ENCODE measurements at regions not wholly inside any gene's neighbourhood (a gene's known extent, or its start where the extent isn't known, plus 50 kb on each side); places are given as distances from the start of the nearest gene placed in this dataset.

GRCh38 chrY:12615733-12616446 lies 85.1 kb upstream of the USP9Y start:
- H3K27ac ChIP-seq (ENCODE audit: low read depth, low read length, poor library complexity, severe bottlenecking), result no peak overlapping the region
- no peaks in the 10 kb centered on the region for H3K9me2 ChIP-seq (ENCODE audit: insufficient read depth, low read length)
- TF ChIP-seq, protein P1, sequence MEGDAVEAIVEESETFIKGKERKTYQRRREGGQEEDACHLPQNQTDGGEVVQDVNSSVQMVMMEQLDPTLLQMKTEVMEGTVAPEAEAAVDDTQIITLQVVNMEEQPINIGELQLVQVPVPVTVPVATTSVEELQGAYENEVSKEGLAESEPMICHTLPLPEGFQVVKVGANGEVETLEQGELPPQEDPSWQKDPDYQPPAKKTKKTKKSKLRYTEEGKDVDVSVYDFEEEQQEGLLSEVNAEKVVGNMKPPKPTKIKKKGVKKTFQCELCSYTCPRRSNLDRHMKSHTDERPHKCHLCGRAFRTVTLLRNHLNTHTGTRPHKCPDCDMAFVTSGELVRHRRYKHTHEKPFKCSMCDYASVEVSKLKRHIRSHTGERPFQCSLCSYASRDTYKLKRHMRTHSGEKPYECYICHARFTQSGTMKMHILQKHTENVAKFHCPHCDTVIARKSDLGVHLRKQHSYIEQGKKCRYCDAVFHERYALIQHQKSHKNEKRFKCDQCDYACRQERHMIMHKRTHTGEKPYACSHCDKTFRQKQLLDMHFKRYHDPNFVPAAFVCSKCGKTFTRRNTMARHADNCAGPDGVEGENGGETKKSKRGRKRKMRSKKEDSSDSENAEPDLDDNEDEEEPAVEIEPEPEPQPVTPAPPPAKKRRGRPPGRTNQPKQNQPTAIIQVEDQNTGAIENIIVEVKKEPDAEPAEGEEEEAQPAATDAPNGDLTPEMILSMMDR (conservative IDR thresholded peaks at IDR 0.05; ENCODE audit: low read length), result no peak
- no peak for TF ChIP-seq EZH2phosphoT487 (IDR thresholded peaks at IDR 0.05; ENCODE audit: borderline replicate concordance, low read depth, low read length)
- intact Hi-C loops (cut with micrococcal nuclease; ENCODE audit: unreplicated experiment), result no loop called here
- no peak overlapping the region for H3K4me2 ChIP-seq (ENCODE audit: low read length)
- H3K36me3 ChIP-seq (ENCODE audit: insufficient read depth, low read length), result no peaks in the 10 kb centered on the region
- no peak for DNase-seq (ENCODE audit: low spot score)
- BruUV-seq (replicated peaks), result no TSS peak
- no peaks in the 10 kb centered on the region for H3K79me2 ChIP-seq (ENCODE audit: insufficient read depth, low read depth, low read length)
- H3K4me1 ChIP-seq (ENCODE audit: insufficient read depth, low read length, poor library complexity, severe bottlenecking), result no peaks in the 10 kb centered on the region
- no peak overlapping the region for H3K4me3 ChIP-seq (ENCODE audit: low read depth, low read length, poor library complexity, severe bottlenecking)
- no peaks in the 10 kb centered on the region for H3K9me3 ChIP-seq (ENCODE audit: low read length)
- no peak overlapping the region for H2AFZ ChIP-seq (ENCODE audit: low read length)
- H4K20me1 ChIP-seq (ENCODE audit: insufficient read depth, low read length), result no peaks in the 10 kb centered on the region
- ChIA-PET POLR2A (no interaction called here), CTCF (ENCODE audit: unreplicated experiment) (no interaction called here)

GRCh38 chrY:12621454-12622081 lies 79.5 kb upstream of the USP9Y start:
- Histone ChIP-seq H3K9me2 (ENCODE audit: insufficient read depth, low read length) (no peaks in the 10 kb centered on the region), H3K4me2 (ENCODE audit: low read length) (no peak overlapping the region), H3K4me3 (ENCODE audit: low read depth, low read length, poor library complexity, severe bottlenecking) (no peak overlapping the region), H3K9me3 (ENCODE audit: low read length) (no peaks in the 10 kb centered on the region), H3K4me1 (ENCODE audit: insufficient read depth, low read length, poor library complexity, severe bottlenecking) (no peaks in the 10 kb centered on the region), H3K36me3 (ENCODE audit: insufficient read depth, low read length) (no peaks in the 10 kb centered on the region), H2AFZ (ENCODE audit: low read length) (no peak overlapping the region), H4K20me1 (ENCODE audit: insufficient read depth, low read length) (no peaks in the 10 kb centered on the region), H3K27ac (ENCODE audit: low read depth, low read length, poor library complexity, severe bottlenecking) (no peak overlapping the region), H3K79me2 (ENCODE audit: insufficient read depth, low read depth, low read length) (no peaks in the 10 kb centered on the region)
- ChIA-PET POLR2A (interaction anchor here (0.6 to 1.0 kb wide), 2 partner anchors 60 to 248 kb away, joined by 3 read pairs; no protein-coding TSS in a partner anchor), CTCF (ENCODE audit: unreplicated experiment) (no interaction called here)
- TF ChIP-seq EZH2phosphoT487 (IDR thresholded peaks at IDR 0.05; ENCODE audit: borderline replicate concordance, low read depth, low read length), result no peak
- TF ChIP-seq, protein P1 (conservative IDR thresholded peaks at IDR 0.05; ENCODE audit: low read length), result peak; percentile 65
- BruUV-seq (replicated peaks), result no TSS peak
- intact Hi-C loops (cut with micrococcal nuclease; ENCODE audit: unreplicated experiment), result no loop called here
- DNase-seq (ENCODE audit: low spot score), result peak; percentile 13

- intact Hi-C loops (cut with micrococcal nuclease; ENCODE audit: unreplicated experiment), result no loop called here
- Histone ChIP-seq H3K27ac (ENCODE audit: low read depth, low read length, poor library complexity, severe bottlenecking) (no peak overlapping the region), H2AFZ (ENCODE audit: low read length) (no peak overlapping the region), H3K9me2 (ENCODE audit: insufficient read depth, low read length) (no peaks in the 10 kb centered on the region), H3K4me1 (ENCODE audit: insufficient read depth, low read length, poor library complexity, severe bottlenecking) (no peaks in the 10 kb centered on the region), H3K9me3 (ENCODE audit: low read length) (no peaks in the 10 kb centered on the region), H3K4me2 (ENCODE audit: low read length) (no peak overlapping the region), H3K4me3 (ENCODE audit: low read depth, low read length, poor library complexity, severe bottlenecking) (no peak overlapping the region), H4K20me1 (ENCODE audit: insufficient read depth, low read length) (no peaks in the 10 kb centered on the region), H3K36me3 (ENCODE audit: insufficient read depth, low read length) (no peaks in the 10 kb centered on the region), H3K79me2 (ENCODE audit: insufficient read depth, low read depth, low read length) (no peaks in the 10 kb centered on the region)
- TF ChIP-seq, protein P1 (conservative IDR thresholded peaks at IDR 0.05; ENCODE audit: low read length), result no peak
- TF ChIP-seq EZH2phosphoT487 (IDR thresholded peaks at IDR 0.05; ENCODE audit: borderline replicate concordance, low read depth, low read length), result no peak
- no TSS peak for BruUV-seq (replicated peaks)
- no peak for DNase-seq (ENCODE audit: low spot score)
- ChIA-PET POLR2A (no interaction called here), CTCF (ENCODE audit: unreplicated experiment) (no interaction called here)
Observed at GRCh38 chrY:12623204-12623603, 77.8 kb upstream of the USP9Y start.
